HCEC 1CT (cell line): ENCODE measurements at regions not wholly inside any gene's neighbourhood (a gene's known extent, or its start where the extent isn't known, plus 50 kb on each side); places are given as distances from the start of the nearest gene placed in this dataset.
"Not testable (repeated sequence)": the region's sequence is repeated elsewhere in the genome, so short reads cannot be mapped to it uniquely, and the experiment has no call there.

Experiments
- DNase-seq: peaks from one replicate; pipeline ENCODE4 v3.0.0-alpha.2; 2017

GRCh38 chr1:184851822-184852746, 97.4 kb upstream of the EDEM3 start:
- no peak for DNase-seq

DNA sequence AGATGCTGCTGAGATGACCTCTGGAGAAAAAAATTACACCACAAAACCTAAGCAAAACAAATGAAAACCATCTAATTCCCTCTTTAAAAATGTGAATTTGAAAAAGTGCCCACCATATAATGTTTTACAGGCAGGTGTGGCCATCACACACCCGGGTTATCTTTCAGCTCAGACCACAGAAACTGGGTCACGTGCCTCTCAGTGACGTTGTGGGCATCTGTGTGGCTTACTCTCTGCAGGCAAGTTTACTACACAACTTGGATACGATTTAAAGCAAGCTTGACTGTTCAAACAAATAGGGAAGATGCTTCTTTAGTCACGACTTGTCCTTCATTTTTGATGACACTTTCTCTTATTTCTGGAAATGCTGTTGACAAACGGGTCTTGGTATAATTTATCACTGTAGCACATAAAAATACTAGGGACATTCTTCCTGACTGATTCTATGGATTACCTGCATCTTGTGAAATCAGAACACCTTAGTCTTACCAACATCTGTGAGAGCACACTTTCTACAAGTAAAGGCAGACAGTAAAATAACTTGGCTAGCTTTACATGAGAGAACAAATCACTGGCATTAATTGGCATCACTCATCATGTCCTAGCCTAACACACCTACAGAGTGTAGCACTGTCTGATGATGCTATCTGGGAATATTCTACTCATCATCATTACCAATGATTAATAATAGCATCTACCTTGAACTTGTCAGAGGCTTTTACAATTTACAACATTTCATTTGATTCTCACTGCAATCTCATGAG, 89.3 kb upstream of the EDEM3 start:
- no peak for DNase-seq

DNA sequence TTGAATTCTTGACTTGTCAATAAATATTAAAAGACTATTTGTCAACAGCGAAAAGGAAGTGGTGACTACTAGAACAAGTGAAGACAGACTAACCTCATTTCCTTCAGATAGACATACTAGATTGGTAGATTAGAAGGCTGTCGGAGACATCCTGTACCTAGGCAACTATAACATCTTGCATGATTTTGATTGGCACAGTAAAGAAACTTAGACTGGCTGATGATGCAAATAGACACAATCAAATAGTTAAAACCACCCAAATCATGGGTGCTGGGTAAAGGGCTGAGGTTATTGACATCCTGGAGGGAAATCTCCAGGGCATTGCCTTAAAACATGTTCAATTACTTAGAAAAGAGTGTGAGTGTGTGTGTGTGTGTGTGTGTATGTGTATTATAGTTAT, 85.9 kb upstream of the EDEM3 start:
- no peak for DNase-seq

DNA sequence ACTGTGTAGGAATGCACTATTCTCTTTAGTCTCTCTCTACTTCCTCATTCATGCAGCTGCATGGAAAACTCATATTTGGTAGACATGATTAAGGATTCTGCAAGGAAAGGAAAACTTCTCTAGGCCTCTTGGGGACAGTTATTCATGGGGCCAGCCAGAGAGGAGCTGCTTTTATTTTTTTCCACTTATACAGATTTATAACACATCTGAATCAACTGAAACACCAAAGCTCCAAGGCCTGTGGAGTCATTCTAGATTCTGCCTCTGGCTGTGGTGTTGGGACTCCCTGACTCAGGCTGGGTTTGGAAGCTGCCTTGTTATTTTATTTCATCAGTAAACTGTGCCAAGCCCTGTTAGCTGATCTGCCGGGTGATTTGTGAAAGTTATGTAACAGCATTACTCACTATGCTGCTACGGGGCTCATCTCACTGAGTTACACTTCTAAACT, 83.9 kb upstream of the EDEM3 start:
- DNase-seq: peak; percentile 92

DNA sequence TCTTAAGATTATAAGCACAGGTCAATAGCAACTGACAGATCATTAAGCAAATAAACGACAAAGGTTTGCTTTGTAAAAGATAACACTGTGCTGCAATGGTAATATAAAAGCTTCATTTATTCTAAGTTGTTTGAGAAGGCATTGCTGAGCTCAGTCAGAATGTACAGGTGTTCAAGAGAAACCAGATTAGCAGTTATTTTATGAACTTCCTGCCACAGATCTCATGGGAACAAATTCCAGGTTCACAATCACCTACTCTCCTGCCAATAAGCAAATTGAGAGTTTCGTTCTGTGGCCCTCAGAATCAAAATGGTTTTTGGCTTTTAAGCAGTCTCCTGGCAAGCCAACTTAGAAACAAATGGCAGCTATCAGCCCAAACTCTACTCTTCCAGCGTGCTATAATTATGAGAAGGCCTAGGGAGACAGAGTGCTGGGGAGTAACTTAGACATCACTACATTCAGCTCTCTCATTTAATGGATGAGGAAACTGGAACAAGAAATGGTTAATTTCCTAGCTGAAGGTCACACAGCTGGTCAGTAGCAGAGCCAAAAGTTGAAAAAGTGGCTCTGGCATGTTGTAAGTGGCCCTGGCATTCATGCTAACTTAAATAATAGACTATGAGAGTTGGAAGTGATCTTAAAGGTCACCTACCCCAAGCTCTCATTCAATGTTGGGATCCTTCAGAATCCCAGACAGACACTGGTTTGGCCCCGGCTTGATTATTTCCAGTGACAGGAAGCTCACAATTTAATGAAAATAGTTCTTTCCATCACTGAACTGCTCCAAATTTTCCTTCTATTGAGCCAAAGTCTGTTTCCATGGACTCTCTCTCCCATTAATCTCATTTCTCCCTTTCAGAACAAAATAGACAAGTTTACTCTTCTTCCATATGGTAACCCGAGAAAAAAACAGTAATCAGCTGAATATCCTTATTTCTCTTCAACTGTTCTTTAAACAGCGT, 82.6 kb upstream of the EDEM3 start:
- no peak for DNase-seq

- DNase-seq: no peak
Measured at GRCh38 chr1:184836141-184836540, 81.5 kb upstream of the EDEM3 start.

- not testable (repeated sequence) for DNase-seq
Measured at GRCh38 chr1:184833994-184834393, 79.3 kb upstream of the EDEM3 start.

- no peak for DNase-seq
Measured at GRCh38 chr1:184832517-184832916, 77.9 kb upstream of the EDEM3 start.

DNA sequence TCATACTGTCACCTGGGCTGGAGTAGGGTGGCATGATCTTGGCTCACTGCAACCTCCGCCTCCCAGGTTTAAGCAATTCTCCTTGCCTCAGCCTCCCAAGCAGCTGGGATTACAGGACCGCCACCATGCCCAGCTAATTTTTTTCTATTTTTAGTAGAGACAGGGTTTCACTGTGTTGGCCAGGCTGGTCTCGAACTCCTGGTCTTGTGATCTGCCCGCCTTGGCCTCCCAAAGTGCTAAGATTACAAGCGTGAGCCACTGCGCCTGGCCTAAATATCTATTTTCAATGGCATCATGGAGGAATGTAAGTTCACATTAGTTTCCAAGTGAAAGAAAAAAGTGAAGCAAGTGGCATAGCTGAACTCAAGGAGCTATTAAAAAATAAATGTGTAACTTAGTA, 74.8 kb upstream of the EDEM3 start:
- DNase-seq: not testable (repeated sequence)

- DNase-seq: no peak
Measured at GRCh38 chr1:184828369-184828717, 73.7 kb upstream of the EDEM3 start.

GRCh38 chr1:184827600-184828368, 73.1 kb upstream of the EDEM3 start:
- peak; percentile 70 for DNase-seq

DNA sequence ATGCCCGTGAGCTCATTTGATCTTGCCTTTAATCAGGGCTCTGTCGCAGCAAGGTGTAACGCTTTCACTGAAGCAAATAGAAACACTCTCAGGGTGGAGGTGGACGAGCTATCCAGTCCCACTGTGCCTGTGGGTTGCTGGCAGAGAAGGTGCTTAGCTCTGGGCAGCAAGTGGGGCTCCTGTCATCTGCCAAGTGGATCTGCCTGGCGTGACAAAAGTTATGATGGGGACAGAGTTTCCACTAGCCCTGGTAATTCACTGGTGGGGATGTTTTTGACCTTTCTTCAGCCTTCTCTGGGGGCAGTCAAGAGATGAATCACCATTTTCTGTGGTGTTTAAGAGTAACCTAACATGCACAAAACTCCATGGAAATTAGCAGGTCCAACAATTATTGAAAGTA, 71.3 kb upstream of the EDEM3 start:
- no peak for DNase-seq

DNA sequence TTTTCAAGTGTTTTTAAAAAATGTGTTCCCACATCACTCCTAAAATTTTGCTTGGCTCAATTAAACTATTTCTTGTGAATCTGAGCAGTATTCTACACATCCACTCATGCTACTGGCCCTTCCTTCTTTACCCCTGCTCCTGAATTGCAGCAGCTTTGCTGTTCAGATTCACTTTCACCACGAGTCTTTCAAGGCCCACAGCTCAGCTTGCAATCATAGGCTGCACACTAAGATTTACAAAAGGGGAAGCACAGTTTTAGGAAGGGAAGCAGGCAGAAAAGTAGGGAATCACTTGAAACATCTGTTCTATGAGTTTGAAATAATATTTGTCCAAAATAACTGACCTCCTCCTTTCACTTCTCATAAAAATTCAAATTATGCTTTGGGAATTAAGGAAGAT, 70.9 kb upstream of the EDEM3 start:
- DNase-seq: no peak

GRCh38 chr1:184824691-184825323, 70.1 kb upstream of the EDEM3 start:
- no peak for DNase-seq

DNA sequence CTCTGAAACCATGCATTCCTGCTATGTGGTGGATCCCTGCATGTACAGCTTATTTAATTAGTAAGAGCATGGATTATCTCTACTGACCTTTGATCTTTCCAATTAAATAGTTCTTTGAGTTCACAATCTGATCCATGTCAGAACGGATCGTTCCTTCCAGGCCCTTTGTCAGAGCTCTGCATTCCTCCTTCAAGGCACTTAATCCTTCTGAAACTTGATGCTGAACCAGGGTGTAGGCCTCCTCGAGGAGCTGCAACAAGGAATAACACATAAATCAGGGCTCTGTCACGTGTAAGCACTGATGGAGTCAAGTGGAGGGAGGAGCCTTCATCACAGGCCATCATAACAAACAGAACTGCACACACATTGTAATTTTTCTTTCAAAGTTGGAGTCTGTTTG, 68.4 kb upstream of the EDEM3 start:
- no peak for DNase-seq

DNA sequence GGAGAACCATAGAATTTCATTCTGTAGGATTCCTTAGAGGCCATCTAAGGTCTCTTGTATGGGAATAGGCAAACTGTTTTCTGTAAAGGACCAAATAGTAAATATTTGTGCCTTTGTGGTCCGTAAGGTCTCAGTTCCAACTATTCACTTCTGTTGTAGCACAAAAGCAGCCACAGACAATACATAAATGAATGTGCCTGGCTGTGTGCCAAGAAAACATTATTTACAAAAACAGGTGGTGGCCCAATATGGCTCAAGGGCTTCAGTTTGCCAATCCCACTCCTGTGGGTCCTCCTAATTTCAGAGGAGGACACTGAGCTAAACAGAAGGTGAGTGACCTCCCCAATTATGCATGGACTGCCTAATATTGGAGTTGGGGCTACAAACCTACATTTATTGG, 67.6 kb upstream of the EDEM3 start:
- DNase-seq: no peak

DNA sequence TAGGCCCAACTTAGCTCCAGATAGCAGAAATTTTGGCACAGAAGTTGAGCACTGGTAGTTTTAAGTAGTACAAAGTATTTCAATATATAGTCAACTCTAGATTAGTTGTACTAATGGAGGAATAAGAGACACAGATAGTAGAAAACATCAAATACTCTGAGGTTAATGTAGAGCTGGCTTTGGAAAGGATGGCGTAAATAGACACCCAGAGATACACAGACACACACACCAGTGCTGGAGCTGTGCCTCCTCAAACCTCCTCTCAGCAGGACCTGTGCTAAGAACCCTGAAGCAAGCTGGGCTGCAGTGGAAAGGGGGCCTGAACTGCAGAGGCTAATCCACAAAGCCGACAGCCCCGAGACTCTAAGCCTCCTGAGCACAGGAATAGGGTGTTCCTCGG, 67.0 kb upstream of the EDEM3 start:
- DNase-seq: no peak

GRCh38 chr1:184820956-184821355, 66.3 kb upstream of the EDEM3 start:
- no peak for DNase-seq

DNA sequence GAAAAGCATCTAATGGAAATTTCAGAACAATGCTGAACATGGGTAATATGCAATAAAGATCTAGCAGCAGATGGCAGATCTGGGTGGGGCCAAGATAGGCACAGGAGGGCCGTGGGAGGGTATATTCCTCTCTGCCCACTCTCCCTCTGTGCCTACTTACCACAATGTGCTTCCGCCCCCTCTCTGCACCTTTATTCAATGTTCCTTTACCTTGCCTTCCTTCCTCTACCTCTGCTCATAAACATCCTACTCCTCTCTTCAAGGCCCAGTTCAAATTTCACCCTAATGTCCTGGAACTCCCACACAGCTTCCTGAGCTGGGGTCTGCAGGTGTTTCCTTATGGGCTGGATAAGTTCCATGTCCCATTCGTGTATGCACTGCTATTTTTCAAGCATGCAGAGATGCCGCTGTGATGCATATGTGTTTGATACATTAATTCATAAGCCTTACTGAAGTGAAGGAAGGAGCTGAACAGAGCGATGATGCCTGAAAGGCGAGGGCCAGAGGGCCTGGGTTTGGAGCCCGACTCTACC, 65.6 kb upstream of the EDEM3 start:
- DNase-seq: no peak

- no peak for DNase-seq
Measured at GRCh38 chr1:184818646-184819045, 64.0 kb upstream of the EDEM3 start.

DNA sequence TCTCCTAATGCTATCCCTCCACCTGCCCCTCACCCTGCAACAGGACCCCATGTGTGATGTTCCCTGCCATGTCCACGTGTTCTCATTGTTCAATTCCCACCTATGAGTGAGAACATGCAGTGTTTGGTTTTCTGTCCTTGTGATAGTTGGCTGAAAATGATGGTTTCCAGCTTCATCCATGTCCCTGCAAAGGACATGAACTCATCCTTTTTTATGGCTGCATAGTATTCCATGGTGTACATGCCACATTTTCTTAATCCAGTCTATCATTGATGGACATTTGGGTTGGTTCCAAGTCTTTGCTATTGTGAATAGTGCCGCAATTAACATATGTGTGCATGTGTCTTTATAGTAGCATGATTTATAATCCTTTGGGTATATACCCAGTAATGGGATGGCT, 62.3 kb upstream of the EDEM3 start:
- DNase-seq: not testable (repeated sequence)
